ENCODE measurements at regions not wholly inside any gene's neighbourhood (a gene's known extent, or its start where the extent isn't known, plus 50 kb on each side); places are given as distances from the start of the nearest gene placed in this dataset.

- no peak for DNase-seq (ENCODE audit: low read depth)
Measured at GRCh38 chr7:46671108-46671769, 750.2 kb upstream of the IGFBP3 start.

GRCh38 chr7:46669028-46669427 lies 748.0 kb upstream of the IGFBP3 start:
- no peak for DNase-seq (ENCODE audit: low read depth)

DNA sequence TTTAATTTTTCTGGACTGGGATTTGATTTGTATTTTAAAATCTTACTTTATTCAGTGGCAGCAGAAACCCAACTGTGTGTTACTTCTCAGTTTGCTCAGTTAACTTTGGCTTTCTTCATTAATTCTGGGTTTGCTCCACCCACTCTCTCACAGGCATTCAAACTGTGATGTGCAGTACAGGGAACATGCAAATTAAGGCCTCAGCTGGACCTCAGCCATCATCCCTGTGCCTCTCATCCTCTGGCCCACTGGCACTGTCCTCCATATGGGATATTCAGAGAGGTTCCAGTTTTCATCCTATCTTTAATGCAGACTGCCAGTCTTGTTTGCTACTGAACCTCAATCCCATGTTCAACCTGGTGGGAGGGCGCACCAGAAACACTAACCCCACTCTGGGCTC lies 743.4 kb upstream of the IGFBP3 start:
- DNase-seq (ENCODE audit: low read depth) = no peak

DNA sequence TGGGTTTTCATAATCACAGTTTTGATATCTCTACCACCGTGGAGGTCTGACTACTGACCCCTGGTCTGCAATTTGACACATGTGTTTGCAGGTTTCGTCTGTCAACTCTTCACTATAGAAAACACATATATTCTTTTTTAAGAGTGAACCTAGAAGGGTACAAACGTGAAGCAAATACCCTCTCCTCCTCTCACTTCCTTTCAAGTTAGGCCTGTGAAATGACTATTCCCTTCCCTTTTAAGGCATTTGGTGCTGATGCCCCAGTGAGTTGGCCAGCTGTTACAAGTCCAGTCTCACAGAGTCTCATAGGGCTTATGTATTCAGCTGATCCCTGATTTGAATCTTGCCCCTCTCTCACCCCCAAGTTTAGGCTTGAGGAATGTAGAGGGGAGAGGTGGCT lies 742.0 kb upstream of the IGFBP3 start:
- no peak for DNase-seq (ENCODE audit: low read depth)

DNA sequence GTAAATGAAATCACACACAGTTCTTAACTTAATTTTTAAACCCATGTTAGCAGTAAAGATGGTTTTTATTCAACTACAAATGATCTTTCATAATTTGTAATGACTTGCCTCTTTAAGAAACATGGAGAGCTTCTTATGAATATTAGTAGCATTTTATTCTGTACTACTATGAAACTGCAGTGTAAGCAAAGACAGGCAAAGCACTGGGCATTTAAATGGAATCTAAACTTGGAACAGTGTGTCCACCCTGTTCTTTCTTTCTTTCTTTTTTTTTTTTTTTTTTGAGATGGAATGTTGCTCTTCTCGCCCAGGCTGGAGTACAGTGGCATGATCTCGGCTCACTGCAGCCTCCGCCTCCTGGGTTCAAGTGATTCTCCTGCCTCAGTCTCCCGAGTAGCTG lies 740.4 kb upstream of the IGFBP3 start:
- no peak for DNase-seq (ENCODE audit: low read depth)

DNA sequence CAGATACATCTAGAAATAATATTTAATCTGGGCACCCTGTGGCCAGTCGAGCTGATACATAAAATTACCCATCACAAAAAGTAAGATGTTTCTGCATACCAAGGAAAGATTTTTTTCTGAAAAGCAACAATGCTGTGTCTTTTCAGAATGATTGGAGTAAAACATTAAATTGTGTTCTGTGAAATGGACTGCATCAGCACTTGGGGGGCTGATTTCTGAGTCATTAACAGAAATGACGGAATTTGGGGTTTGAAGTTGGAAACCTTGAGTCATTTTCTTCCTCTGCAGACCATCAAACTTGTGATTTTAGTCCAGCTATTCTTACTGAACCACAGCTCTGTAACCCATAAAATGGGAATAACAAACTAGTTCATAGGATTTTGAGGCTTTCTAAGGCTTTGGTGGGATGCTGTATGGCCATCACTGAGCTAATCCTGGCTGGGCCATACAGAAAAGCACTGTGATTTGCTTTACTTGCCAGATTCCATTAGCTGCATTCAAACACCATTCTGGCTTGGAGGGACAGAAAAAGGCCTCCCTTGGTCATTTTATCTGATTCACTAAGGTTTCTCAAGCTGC lies 739.4 kb upstream of the IGFBP3 start:
- no peak for DNase-seq (ENCODE audit: low read depth)

DNA sequence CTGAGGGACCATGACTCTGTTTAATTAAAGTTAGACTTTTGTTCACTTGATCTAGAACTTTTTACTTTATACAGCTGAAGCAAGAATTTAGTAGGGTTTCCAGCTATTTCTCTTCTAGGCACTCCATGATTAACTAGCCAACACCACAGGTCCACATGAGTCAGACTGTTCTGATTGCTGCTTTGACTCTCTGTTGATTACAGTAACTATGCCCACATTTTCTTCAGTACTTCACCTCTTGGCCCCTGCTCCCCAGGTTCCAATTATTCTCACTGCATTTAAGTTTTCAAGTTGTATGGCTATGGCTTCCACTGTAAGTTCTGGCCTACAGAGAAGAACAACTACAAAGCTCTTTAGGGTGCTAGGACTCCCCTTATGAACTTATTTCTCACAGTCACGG lies 737.2 kb upstream of the IGFBP3 start:
- no peak for DNase-seq (ENCODE audit: low read depth)

DNA sequence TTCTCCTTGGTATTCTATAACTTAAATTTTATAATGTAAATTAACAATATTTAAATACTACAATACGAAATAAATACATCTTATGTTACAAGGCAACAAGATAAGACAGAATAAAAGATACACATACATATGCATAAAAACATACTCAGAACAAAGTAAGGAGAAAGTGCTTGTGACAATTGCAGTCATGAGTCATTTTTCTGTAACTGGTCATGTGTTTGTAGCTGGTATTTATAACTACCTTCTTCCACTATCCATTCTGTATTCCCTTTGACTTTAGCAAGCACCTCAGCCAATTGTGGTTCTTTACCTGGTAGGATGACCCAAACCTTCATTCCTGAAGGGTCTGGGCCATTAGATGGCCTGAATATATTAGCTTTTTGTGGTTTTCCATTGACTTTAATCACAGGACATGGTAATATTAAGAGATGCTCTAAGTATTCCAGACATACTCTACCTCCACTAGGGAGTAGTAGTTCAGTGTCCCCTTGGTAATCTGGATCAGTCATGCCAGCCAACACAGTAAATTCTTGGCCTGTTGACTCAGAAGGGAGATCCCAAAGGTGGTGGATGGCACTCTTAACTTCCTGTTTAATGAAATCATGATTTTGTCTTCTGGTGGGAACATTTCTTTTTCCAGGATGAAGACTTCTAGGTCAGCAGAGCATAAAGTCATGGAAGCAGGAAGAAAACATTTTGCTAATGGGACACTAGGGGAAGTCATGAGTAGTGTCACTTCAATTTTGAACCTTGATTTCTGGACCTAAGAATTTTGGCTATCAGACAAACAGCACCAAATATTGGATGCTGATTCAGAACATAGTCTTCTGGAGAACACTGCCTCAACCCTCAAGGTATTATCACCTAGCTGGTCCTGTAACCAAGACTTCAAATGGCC lies 733.7 kb upstream of the IGFBP3 start:
- DNase-seq (ENCODE audit: low read depth) = no peak

GRCh38 chr7:46653848-46654247 lies 732.8 kb upstream of the IGFBP3 start:
- DNase-seq (ENCODE audit: low read depth) = no peak

DNA sequence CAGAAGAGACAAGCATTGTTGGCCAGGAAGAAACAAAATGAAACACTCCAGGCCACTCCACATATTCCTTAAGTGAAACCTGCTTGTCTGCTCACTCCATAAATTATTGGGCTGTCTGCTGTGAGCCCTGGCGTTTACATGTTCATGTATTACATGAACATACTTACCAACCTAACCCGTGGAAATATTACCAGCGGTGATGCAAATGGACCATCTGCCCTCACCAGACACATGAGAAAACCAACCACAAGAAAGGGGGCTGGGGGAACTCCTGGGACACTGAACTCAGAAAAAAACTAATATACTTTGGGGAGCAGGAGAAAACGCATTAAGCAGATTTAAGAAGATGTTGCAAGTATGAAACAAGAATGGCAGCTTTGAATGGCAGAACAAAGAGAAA lies 731.2 kb upstream of the IGFBP3 start:
- no peak for DNase-seq (ENCODE audit: low read depth)

DNA sequence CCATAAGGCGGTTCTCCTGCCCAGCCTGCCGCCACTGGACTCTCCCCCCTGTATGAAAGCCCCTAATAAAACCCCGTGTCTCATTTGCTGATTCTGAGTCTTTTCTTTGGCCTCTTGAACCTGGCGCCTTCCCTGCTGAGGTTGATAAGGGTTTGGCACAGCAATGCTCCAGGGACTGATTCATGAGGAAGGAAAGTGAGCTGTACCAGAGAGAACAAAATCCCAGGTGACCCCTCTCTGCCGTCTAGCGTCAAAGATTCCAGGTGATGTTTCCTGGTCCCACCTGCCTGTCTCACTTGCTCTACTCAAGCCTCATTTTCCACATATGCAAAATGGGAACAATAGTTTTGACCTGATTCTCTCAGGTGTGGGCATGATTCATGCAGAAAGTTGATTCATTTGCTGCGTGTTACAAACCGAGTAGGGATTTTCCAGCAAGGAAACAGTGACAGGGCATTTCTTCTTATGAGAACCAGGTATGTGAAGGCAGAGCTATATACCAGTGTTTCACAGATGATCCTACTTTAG lies 730.6 kb upstream of the IGFBP3 start:
- DNase-seq (ENCODE audit: low read depth) = no peak

DNA sequence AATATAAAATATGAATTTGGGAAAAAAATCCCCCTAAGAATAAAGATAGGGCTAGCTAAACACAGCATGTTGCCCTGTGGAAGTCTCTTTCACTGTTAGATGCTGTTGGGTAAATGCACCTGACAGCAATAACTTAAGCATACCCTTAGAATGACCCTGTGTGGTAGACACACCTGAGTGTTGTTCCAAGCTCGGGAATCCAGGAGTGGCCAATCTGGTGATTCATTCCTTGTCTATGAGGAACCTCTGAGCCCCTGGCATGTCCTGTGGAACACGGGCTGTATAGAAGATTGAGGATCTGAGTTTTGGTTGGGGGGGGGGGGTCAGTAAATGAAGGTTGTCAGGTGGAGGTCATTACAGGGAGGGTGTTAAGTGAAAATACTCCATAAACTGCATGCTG lies 730.0 kb upstream of the IGFBP3 start:
- DNase-seq (ENCODE audit: low read depth) = no peak

- DNase-seq (ENCODE audit: low read depth) = no peak
Measured at GRCh38 chr7:46649876-46650275, 728.8 kb upstream of the IGFBP3 start.

DNA sequence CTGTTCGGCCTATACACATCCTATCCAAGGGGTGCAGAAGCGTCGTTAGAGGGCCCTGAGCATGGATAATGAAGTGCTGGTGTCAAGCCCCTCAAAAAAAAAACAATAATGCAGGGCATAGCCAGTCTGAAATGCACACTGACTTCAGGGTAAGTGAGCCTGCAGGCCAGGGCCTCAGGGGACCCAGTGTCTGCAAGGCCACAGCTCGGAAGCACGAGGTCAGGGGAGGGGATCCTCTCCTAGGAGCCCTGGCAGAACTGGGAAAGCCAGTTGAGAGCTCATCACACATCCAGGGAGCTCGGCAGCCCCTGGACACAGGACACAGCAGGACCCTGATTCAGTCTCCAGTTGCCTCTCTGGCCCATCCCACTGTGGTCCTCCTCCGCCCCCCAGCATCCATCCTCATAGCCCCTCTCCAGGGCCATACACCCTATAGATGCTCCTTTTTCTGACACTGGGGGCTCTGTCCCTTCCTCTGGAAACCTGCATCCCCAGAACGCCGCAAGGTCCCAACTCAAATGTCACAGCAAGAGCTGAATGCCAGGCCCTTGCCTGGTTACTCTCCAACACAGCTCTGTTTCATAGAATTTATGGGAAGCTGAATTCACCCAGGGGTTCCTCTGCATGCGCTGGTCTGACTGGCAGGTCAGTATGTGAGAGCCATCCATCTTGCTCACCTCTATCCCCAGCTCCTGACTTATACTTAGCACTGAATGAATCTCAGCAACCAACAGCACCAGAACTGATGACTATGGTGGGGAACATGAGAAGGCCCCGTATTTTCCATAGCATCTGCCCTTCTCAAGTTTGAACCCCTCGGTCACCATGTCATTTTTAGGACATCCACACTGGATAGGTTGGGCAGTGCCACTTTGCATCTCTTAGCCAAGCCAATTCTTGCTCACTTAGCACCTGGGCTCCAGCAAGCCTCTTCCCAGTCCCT lies 717.0 kb upstream of the IGFBP3 start:
- no peak for DNase-seq (ENCODE audit: low read depth)

GRCh38 chr7:46636022-46636421 lies 715.0 kb upstream of the IGFBP3 start:
- no peak for DNase-seq (ENCODE audit: low read depth)

DNA sequence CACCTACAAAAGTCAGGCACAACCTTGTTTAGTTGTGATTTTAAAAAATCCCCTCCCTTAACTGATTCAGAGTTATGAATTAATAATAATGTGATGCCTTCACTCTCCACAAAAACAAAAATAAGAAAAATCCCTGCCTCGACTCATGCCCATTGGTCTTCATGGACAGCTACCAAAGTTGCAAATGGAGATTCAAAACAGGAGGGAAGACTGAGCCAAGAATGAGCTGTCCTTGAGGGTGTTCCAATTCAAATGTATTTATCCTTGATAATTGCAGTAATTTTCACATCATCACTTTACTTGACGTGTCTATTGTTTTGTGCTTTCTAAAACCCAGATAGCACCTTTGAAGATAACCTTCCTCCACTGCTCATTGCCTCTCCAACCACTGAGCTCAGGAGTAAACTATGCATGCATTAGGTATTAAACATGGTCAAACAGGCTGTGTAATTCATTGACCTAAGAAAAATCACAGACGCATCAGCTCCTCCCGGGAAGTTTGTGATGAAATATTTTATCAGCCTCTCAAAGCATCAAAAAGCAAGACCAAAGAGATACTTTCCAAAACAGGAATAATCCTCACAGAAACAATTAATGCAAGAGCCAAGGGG lies 712.7 kb upstream of the IGFBP3 start:
- no peak for DNase-seq (ENCODE audit: low read depth)

DNA sequence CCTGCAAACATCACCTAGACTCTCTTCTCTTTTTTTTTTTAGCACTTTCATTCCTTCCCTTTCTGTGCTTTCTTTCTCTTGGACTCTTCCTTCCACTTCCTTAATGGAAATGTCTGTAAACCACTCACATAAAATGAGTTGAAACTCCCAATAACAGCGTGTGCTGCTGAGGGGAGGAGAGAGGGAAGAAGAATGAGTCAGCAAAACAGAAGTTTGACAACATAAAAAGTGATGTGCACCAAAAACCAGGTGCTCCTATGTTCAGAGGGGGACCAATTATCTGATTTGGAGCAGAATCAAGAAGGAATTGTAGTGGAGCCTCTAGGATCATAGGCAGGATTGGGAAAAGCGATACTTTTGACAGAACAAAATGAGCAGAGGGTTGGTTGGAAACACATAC lies 712.1 kb upstream of the IGFBP3 start:
- no peak for DNase-seq (ENCODE audit: low read depth)

DNA sequence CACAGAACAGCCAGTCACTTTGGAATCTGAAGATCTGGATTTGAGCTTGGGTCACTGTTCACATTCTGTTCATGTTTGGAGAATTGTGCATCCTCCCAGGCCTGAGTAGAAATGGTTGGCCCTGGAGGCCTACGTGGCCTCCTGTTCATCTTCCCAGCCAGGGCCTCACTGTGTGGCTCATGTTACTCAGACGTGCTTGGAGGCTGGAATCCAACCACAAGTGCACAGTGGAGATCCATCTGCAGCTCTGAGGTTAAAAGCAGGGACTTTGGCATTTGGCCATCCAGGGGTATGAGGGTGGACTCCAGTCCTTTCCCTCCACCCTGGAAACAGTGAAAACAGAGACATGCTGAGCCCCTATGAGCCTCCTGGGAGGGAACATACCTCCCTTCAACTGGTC lies 709.0 kb upstream of the IGFBP3 start:
- no peak for DNase-seq (ENCODE audit: low read depth)

DNA sequence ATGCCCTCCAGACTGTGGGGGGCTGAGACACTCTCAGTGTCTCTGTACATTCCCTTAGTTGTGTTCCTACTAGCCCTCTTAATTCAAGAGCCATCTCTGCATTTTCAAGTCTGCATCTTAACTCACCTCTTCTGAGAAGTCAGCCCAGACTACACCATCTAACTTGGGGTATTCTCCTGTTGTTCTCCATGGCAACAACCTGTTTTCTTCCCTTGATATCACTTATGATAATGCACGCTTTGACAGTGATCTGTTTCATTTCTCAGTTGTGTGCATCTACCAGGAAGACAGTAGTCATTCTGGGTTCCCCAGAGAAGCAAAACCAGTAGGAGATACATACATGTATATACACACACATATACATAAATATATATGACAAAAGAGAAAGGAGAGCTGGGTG lies 707.3 kb upstream of the IGFBP3 start:
- DNase-seq (ENCODE audit: low read depth) = no peak

GRCh38 chr7:46626691-46627310 lies 705.7 kb upstream of the IGFBP3 start:
- DNase-seq (ENCODE audit: low read depth) = no peak

- DNase-seq (ENCODE audit: low read depth) = no peak
Measured at GRCh38 chr7:46626261-46626660, 705.2 kb upstream of the IGFBP3 start.

All from fibroblast of the conjunctiva (primary cell).